ENCODE measurements at regions not wholly inside any gene's neighbourhood (a gene's known extent, or its start where the extent isn't known, plus 50 kb on each side); places are given as distances from the start of the nearest gene placed in this dataset.
A peak's percentile ranks its signal among the peaks of the same experiment; 100 is the strongest.
"Not testable (repeated sequence)": the region's sequence is repeated elsewhere in the genome, so short reads cannot be mapped to it uniquely, and the experiment has no call there.

DNA sequence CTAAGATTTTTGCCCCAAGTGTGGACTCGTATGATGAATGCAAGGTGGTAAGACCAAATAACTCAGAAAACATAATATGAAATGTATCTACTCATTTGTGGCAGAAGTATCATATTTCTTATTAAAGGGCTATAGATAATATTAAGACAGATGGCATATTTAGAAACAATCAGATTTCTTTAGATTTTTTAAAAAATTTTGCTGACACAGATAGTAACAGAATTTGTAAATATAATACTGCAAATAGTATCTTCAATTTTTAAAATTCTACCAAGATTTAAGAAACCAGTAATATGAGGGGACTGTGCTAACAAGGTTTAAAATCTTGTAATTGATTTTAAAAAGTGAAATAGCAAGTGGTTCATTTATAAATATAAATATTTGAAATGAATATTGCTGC is 1064.1 kb downstream of the DIPK2A start:
- Histone ChIP-seq H3K27me3 (no peaks in the 10 kb centered on the region), H3K36me3 (replicated peaks in 1 of 2; ENCODE audit: insufficient read depth in 1 of 2, low read depth in 2 of 2) (no peaks in the 10 kb centered on the region), H3K27ac (no peak overlapping the region), H3K9me3 (no peaks in the 10 kb centered on the region), H3K4me3 (no peak overlapping the region), H3K4me1 (no peaks in the 10 kb centered on the region)
- 76 to 81% methylated on average over 1 of the region's 1 CpG for WGBS, 2 donors
- TF ChIP-seq POLR2A (IDR thresholded peaks at IDR 0.05), result no peak
- TF ChIP-seq, protein P1, sequence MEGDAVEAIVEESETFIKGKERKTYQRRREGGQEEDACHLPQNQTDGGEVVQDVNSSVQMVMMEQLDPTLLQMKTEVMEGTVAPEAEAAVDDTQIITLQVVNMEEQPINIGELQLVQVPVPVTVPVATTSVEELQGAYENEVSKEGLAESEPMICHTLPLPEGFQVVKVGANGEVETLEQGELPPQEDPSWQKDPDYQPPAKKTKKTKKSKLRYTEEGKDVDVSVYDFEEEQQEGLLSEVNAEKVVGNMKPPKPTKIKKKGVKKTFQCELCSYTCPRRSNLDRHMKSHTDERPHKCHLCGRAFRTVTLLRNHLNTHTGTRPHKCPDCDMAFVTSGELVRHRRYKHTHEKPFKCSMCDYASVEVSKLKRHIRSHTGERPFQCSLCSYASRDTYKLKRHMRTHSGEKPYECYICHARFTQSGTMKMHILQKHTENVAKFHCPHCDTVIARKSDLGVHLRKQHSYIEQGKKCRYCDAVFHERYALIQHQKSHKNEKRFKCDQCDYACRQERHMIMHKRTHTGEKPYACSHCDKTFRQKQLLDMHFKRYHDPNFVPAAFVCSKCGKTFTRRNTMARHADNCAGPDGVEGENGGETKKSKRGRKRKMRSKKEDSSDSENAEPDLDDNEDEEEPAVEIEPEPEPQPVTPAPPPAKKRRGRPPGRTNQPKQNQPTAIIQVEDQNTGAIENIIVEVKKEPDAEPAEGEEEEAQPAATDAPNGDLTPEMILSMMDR (IDR thresholded peaks at IDR 0.05), result no peak
- ATAC-seq, result no peak
- intact Hi-C loops (cut with DNase I), result no loop called here
- DNase-seq, result no peak

DNA sequence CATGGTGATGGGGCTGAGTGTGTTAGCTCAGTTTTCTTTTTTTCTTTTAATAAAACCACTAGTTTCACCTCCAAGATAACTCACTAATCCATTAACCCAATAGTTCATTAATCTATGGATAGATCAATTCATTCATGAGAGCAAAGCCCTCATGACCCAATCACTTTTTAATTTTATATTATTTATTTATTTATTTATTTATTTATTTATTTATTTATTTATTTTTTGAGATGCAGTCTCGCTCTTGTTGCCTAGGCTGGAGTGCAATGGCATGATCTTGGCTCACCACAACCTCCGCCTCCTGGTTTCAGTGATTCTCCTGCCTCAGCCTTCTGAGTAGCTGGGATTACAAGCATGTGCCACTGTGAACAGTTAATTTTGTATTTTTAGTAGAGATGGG is 1082.4 kb downstream of the DIPK2A start:
- H3K4me1 ChIP-seq; H3K9me3 ChIP-seq; H3K27me3 ChIP-seq; DNase-seq; H3K36me3 ChIP-seq (replicated peaks in 1 of 2; ENCODE audit: insufficient read depth in 1 of 2, low read depth in 2 of 2); H3K4me3 ChIP-seq; ATAC-seq; H3K27ac ChIP-seq; intact Hi-C loops (cut with DNase I): not testable (repeated sequence)
- WGBS, 2 donors, result 75 to 89% methylated on average over 2 of the region's 2 CpGs

DNA sequence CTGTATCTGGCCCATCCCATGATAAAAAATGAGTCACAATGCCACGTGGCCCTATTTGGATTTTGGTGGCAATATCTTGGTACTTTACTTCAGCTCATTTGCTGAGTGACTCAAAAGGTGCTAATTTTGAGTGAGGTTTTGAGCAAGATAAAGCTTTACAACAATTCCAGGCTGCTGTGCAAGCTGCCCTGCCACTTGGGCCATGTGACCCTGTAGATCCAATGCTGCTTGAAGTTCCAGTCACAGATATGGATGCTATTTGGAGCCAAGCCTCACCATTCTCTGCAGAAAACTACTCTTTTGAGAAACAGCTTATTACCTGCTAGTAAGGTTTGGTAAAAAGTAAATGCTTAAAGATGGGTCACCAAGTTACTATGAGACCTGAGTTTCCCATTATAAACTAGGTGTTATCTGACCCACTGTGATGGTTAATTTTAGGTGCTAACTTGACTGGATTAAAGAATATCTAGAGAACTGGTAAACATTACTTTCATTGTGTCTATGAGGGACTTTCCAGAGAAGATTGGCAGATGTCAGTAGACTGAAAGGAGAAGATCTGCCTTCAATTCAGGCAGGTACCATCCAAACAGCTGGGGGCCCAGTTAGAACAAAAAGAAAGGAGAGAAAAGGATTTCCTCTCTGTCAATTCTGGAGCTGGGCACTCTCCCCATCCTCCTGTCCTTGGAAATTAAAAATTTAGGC is 1083.9 kb downstream of the DIPK2A start:
- Histone ChIP-seq H3K9me3 (no peaks in the 10 kb centered on the region), H3K27me3 (no peaks in the 10 kb centered on the region), H3K4me3 (no peak overlapping the region), H3K27ac (no peak overlapping the region), H3K4me1 (no peaks in the 10 kb centered on the region), H3K36me3 (replicated peaks in 1 of 2; ENCODE audit: insufficient read depth in 1 of 2, low read depth in 2 of 2) (no peaks in the 10 kb centered on the region)
- intact Hi-C loops (cut with DNase I), result no loop called here
- WGBS, 2 donors, result 19 to 35% methylated on average over 1 of the region's 1 CpG
- no peak for DNase-seq
- ATAC-seq, result no peak
- TF ChIP-seq POLR2A (IDR thresholded peaks at IDR 0.05), result no peak
- TF ChIP-seq, protein P1 (IDR thresholded peaks at IDR 0.05), result no peak

DNA sequence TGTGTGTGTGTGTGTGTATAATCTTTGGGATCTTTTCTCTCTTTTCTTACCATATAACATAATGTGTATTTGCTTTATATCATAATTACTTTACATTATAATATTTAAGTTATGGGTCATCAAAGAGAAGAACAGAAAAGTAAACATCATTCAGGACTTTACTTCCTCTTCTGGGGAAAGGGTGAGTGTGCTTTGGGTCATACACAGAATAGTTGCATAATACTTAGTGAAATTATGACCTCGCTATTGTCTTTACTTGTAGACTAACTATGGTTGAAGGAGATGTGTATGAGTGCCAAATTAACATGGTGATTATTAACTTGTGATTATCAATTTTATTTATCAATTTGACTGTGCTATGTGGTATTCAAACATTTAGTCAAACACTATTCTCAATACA is 1086.9 kb downstream of the DIPK2A start:
- no peaks in the 10 kb centered on the region for H3K4me1 ChIP-seq
- intact Hi-C loops (cut with DNase I), result no loop called here
- no peak for DNase-seq
- TF ChIP-seq POLR2A (IDR thresholded peaks at IDR 0.05), result no peak
- H3K36me3 ChIP-seq (replicated peaks in 1 of 2; ENCODE audit: insufficient read depth in 1 of 2, low read depth in 2 of 2), result no peaks in the 10 kb centered on the region
- 79 to 85% methylated on average over 1 of the region's 1 CpG for WGBS, 2 donors
- H3K9me3 ChIP-seq, result peaks cover 0 to 10% (median 0%) of the 10 kb centered on the region in 3 donors
- no peak overlapping the region for H3K4me3 ChIP-seq
- no peaks in the 10 kb centered on the region for H3K27me3 ChIP-seq
- H3K27ac ChIP-seq, result no peak overlapping the region
- ATAC-seq, result no peak

DNA sequence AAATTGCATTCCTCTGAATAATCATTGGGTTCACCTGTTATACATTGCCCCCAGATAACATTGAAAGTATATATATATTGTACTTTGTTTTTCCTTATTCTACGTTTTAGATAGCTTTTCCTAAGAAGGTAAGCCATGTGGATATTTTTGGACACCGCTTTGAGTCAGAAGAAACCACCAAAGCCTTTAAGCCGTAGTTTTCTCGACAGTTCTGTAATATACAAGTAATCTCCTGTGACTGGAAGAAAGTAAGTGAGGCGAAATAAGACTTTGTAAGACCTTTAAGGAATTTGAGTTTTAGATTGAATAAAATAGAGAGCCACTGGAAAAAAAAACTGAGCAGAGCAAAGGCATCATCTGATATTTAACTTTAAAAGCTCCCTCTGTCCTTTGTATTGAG is 1092.0 kb downstream of the DIPK2A start:
- Histone ChIP-seq H3K36me3 (replicated peaks in 1 of 2; ENCODE audit: insufficient read depth in 1 of 2, low read depth in 2 of 2) (no peaks in the 10 kb centered on the region), H3K4me3 (no peak overlapping the region), H3K4me1 (no peaks in the 10 kb centered on the region), H3K9me3 (peaks cover 0 to 10% (median 0%) of the 10 kb centered on the region in 3 donors), H3K27ac (no peak overlapping the region), H3K27me3 (no peaks in the 10 kb centered on the region)
- DNase-seq, result no peak
- ATAC-seq, result no peak
- 67 to 68% methylated on average over 5 of the region's 5 CpGs for WGBS, 2 donors
- intact Hi-C loops (cut with DNase I), result no loop called here
- no peak for TF ChIP-seq POLR2A (IDR thresholded peaks at IDR 0.05)
- TF ChIP-seq, protein P1 (IDR thresholded peaks at IDR 0.05), result no peak

DNA sequence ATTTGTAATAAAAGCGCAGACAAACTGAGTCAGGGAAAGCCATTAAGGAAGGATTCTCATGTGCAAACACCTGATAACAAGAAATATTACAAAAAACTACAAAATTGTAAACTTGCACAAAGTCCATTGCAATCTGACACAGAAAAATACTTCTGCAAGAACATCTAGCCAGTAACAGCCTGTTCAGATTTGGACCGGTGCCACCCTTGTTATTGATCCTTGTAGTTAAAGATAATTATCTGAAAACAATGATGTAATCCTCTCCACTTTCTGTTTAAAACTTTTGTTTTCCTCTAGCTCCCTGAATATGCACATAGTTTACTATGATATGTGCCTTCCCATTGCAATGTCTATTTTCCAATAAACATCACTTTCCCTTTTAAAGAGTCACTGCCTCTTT is 1090.2 kb downstream of the PLOD2 start:
- no peaks in the 10 kb centered on the region for H3K27me3 ChIP-seq
- no peak overlapping the region for H3K27ac ChIP-seq
- H3K9me3 ChIP-seq, result no peaks in the 10 kb centered on the region
- DNase-seq, result peak in 2 of 4 donors; percentile 14 to 16
- no peaks in the 10 kb centered on the region for H3K36me3 ChIP-seq (replicated peaks in 1 of 2; ENCODE audit: insufficient read depth in 1 of 2, low read depth in 2 of 2)
- intact Hi-C loops (cut with DNase I), result no loop called here
- no peak for ATAC-seq
- no peaks in the 10 kb centered on the region for H3K4me1 ChIP-seq
- no peak overlapping the region for H3K4me3 ChIP-seq
- WGBS, 2 donors, result 66 to 72% methylated on average over 2 of the region's 2 CpGs
- TF ChIP-seq, protein P1 (IDR thresholded peaks at IDR 0.05), result no peak
- no peak for TF ChIP-seq POLR2A (IDR thresholded peaks at IDR 0.05)

Measured in body of pancreas (tissue), 4 donors.